ENCODE measurements at regions not wholly inside any gene's neighbourhood (a gene's known extent, or its start where the extent isn't known, plus 50 kb on each side); places are given as distances from the start of the nearest gene placed in this dataset.

DNA sequence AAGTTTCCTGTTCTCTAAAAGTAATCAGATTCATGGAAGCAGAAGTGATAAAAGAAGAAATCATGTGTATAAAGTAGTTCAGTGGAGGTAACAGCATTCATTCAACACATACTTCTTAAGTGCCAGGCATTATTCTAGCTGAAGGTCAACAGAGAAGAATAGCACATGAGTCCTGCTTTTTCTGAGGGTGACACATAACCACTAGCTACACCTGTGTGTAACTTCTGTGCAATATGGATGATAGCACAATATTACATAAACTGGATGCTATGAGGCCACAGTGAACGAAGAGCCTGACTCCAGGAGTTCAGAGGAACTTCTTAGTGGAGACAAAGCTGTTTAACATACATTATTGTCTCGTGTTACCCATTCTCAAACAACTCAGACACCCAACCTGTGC, 114.3 kb upstream of the PCED1B start:
- TF ChIP-seq SALL2 (CRISPR knock-in tag; IDR thresholded peaks at IDR 0.05) (no peak), CTCF (CRISPR knock-in tag; IDR thresholded peaks at IDR 0.05) (no peak), TCF12 (IDR thresholded peaks at IDR 0.05) (no peak), TCF12 (CRISPR knock-in tag; IDR thresholded peaks at IDR 0.05) (no peak), CEBPG (CRISPR knock-in tag; IDR thresholded peaks at IDR 0.05) (no peak), SP1 (IDR thresholded peaks at IDR 0.05) (no peak), SP1 (CRISPR knock-in tag; IDR thresholded peaks at IDR 0.05) (no peak), ZNF543 (CRISPR knock-in tag; IDR thresholded peaks at IDR 0.05) (no peak), RAD21 (CRISPR knock-in tag; IDR thresholded peaks at IDR 0.05) (no peak), SOX6 (IDR thresholded peaks at IDR 0.05) (no peak), SOX6 (CRISPR knock-in tag; IDR thresholded peaks at IDR 0.05) (no peak)

Measured in HepG2 (cell line).